ENCODE measurements at regions not wholly inside any gene's neighbourhood (a gene's known extent, or its start where the extent isn't known, plus 50 kb on each side); places are given as distances from the start of the nearest gene placed in this dataset.
A peak's percentile ranks its signal among the peaks of the same experiment; 100 is the strongest.
"Not testable (repeated sequence)": the region's sequence is repeated elsewhere in the genome, so short reads cannot be mapped to it uniquely, and the experiment has no call there.

- not testable (repeated sequence) for ATAC-seq (ENCODE audit: low FRiP score); DNase-seq (ENCODE audit: low spot score)
Observed at GRCh38 chr2:91742973-91743490, 3051.6 kb downstream of the RPIA start.

DNA sequence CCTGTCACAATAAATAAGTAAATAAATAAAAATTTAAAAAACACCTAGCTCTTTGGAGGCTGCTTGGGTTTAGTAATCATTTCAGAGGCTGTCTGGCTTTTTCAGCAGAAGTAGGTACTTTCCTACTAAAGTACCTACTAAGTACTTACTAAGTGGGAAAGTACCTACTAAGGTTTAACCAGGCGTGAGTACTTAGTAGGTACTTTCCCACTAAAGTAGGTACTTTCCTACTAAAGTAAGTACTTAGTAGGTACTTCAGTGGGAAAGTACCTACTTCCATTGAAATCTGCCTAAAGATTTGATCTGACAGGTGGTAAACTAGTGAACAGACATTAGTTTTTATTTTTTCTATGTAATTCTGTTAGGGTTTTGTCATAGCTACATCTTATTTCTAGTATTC, 3052.4 kb downstream of the RPIA start:
- DNase-seq (ENCODE audit: low spot score); ATAC-seq (ENCODE audit: low FRiP score): not testable (repeated sequence)

GRCh38 chr2:91744700-91745141, 3053.2 kb downstream of the RPIA start:
- not testable (repeated sequence) for ATAC-seq (ENCODE audit: low FRiP score); DNase-seq (ENCODE audit: low spot score)

DNA sequence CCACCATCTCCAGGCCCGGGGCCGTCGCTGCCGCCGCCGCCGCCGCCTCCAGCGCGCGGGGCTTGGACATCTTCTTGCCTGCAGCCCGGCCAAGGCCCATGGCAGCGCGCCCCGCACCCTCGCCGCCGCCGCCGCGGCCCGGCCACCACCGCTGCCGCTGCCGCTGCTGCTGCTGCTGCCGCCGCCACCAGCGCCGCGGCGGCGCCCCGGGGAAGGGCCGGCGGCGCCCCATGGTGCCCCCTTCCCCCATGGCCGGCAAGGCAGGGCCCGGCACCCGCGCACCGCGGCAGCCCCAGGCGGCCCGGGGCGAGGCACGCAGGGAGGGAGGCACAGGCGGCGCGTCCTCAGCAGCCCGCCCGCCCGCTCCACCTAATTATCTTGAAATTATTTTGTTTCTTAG, 3057.4 kb downstream of the RPIA start:
- TF ChIP-seq, protein P1, sequence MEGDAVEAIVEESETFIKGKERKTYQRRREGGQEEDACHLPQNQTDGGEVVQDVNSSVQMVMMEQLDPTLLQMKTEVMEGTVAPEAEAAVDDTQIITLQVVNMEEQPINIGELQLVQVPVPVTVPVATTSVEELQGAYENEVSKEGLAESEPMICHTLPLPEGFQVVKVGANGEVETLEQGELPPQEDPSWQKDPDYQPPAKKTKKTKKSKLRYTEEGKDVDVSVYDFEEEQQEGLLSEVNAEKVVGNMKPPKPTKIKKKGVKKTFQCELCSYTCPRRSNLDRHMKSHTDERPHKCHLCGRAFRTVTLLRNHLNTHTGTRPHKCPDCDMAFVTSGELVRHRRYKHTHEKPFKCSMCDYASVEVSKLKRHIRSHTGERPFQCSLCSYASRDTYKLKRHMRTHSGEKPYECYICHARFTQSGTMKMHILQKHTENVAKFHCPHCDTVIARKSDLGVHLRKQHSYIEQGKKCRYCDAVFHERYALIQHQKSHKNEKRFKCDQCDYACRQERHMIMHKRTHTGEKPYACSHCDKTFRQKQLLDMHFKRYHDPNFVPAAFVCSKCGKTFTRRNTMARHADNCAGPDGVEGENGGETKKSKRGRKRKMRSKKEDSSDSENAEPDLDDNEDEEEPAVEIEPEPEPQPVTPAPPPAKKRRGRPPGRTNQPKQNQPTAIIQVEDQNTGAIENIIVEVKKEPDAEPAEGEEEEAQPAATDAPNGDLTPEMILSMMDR (IDR thresholded peaks at IDR 0.05) = no peak
- DNase-seq (ENCODE audit: low spot score) (no peak), ATAC-seq (ENCODE audit: low FRiP score) (no peak)

DNA sequence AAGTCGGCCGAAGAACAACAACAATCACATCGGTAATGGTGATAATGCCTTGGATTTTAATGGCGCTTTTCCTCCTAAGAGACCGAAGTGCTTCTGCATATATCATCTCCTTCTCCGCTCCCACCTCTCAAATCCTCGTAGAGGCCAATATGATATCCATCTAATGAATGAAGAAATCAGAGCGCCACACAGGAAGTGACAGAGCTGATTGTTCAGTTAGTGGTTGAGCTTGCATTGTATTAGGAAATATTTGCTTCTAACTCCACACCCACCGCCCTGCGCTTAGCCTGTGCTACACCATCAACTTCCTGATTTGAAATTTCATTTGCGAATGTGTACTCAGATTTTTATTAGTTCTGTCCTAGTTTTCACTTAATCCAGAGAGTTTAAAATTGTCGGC, 3058.2 kb downstream of the RPIA start:
- ATAC-seq (ENCODE audit: low FRiP score); DNase-seq (ENCODE audit: low spot score): not testable (repeated sequence)

- not testable (repeated sequence) for DNase-seq (ENCODE audit: low spot score); ATAC-seq (ENCODE audit: low FRiP score)
Observed at GRCh38 chr2:91759361-91759941, 3068.0 kb downstream of the RPIA start.

- DNase-seq (ENCODE audit: low spot score) = not testable (repeated sequence)
Observed at GRCh38 chr2:91760672-91761071, 3069.2 kb downstream of the RPIA start.

DNA sequence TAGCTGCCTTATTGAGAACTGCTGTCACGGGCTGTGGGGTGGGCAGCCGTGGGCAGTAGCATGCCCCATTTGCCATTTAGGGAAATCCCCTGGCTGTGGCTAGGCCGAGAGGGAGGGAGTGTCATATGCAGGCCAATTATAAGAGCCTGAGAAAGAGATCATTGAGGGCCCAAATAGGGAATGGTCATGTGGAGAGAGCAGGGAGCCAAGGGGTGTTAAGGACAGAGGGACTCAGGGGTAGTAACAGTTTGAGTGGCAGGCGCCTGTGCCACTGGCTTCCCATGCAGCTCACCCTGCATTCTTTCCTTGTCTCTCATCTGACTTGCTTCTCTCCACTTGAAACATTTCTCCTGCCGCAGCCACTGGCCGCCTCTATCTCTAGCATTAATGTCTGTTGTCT, 3070.8 kb downstream of the RPIA start:
- not testable (repeated sequence) for ATAC-seq (ENCODE audit: low FRiP score); DNase-seq (ENCODE audit: low spot score)

More at GRCh38 chr2:91760672-91761071, 3069.2 kb downstream of the RPIA start:
- ATAC-seq (ENCODE audit: low FRiP score) = not testable (repeated sequence)

- not testable (repeated sequence) for DNase-seq (ENCODE audit: low spot score); ATAC-seq (ENCODE audit: low FRiP score)
Observed at GRCh38 chr2:91763710-91764109, 3072.2 kb downstream of the RPIA start.

DNA sequence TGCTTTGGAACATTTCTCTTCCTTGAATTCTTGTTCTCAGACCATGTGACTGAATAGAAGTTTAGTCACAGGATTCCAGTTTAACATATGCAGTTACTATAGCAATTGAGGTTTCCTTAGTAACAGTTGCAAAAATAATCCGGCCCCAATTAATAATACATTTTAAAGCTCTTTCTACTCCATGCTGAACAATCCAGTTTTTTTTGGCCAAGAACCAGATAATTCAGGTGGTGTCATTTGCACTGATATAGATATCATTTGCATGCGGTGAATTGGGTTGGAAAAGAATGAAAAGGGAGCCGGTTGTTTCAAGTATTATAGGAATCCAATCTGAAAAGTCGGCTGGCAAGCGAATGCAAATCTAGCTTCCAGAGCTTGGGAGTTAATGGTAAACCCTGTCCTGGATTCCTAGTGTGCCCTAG, 3073.1 kb downstream of the RPIA start:
- ATAC-seq (ENCODE audit: low FRiP score); DNase-seq (ENCODE audit: low spot score): not testable (repeated sequence)

DNA sequence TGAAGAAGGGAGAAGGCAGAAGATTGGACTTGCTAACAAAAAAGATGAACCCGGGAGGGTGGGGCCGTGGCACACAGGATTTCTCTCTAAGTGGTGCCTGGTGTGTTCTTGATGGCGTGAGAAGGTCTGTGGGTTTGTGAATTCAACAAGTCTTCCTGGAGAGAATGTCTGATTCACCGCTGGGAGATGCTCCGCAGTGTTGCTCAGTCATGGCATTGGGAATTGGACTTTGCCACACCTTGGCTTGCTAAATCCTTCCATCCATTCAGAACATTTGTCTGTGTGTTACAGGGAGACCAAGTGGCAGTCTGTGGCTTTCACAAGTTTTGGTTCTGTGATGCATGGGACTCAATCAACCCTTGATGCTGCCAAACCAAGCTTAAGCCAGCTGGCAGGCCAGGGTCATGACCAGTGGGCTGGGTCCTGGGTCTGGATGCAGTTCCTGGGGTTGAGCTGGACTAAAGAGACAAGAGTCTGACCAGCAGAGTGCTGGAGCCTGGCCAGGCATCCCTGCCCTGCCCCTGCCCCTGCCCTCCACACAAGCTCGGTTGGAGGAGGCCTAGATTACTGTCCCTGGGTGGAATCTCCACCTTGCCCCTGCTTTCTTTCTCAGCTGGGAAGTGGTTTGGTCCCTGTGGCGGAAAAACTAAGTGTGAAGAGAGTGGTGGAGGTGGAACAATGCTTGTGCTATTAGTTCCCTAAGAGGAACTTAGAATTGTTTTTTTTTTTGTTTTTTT, 3073.7 kb downstream of the RPIA start:
- not testable (repeated sequence) for DNase-seq (ENCODE audit: low spot score); ATAC-seq (ENCODE audit: low FRiP score)

DNA sequence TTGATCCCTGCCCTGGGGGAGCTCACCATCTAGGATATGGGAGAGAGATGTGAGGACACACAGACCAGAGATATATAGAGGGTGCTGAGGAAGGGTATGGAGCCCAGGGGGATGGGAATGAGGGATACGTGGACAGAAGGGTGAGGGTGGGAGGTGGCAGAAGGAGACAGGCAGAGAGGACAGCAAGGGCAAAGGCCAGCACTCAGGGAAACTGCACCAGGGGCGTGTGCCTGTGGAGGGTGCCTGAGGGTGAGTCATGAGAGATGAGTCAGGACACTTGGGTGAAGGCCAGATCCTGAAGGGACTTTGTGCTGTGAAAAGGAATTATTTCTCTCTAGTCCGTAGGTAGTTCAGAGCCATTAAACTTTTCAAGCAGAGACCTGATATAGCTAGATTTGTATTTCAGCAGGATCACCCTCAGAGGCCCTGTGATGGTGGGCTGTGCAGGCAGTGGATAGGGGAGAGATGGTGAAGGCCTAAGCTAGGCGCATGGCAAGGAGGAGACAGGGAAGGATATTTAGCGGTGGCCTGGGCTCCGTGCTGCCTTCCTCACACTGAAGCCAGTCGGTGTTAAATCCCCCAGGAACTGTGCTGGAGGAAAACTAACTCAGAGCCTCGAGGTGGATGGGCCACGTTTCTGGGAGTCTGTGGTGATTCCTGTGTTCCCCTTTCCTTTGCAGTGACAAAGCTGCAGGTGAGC, 3075.0 kb downstream of the RPIA start:
- DNase-seq (ENCODE audit: low spot score) (peak; percentile 31), ATAC-seq (ENCODE audit: low FRiP score) (peak; percentile 65)

DNA sequence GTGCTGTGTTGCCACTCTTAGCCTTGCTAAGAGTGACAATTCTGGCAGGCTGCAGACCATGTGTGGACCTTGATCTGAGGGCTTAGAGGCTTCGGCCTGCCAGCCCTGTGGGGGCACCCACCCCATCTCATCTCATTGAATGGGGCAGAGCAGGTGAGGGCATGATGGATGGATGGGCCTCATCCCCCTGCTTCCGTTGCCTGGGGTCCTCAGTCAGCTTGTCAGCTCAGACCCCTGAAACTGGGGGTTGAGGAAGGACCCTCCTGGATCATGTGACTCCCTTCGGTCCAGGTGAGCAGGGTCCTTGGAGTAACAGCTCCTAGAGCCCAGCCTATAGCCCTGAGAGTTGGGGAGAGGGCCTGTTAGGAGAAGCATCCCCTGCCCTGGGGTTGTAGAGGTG, 3076.8 kb downstream of the RPIA start:
- ATAC-seq (ENCODE audit: low FRiP score); DNase-seq (ENCODE audit: low spot score): not testable (repeated sequence)

GRCh38 chr2:91768997-91769396, 3077.5 kb downstream of the RPIA start:
- DNase-seq (ENCODE audit: low spot score); ATAC-seq (ENCODE audit: low FRiP score): not testable (repeated sequence)

DNA sequence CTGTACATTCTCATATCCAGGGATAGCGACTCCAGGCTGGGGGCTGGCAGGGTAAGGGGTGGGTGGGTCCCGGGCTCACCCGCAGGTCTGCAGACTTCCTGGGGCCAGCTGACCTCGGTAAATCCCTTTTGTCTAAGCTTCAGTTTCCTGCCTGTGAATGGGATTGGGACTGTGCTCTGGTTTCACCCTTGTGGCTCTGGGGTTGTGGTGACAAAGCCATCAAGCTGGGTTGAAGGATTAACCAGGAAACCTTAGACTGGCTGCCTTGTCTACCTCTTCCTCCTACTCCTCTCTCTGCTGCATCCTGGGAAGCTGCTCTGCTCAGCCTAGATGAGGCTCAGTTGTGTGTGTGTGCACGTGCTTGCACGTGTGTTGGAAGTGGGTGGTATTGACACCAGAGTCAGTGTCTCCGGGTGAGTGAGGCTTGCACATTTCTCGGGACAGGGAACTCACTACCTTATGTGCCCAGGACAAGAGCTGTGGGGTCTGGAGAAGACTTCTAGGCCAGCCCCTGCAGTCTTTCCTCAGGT, 3078.6 kb downstream of the RPIA start:
- not testable (repeated sequence) for ATAC-seq (ENCODE audit: low FRiP score)

GRCh38 chr2:91771604-91772003, 3080.1 kb downstream of the RPIA start:
- not testable (repeated sequence) for ATAC-seq (ENCODE audit: low FRiP score); DNase-seq (ENCODE audit: low spot score)

More for the DNA sequence above, 3078.6 kb downstream of the RPIA start:
- DNase-seq (ENCODE audit: low spot score) = not testable (repeated sequence)

DNA sequence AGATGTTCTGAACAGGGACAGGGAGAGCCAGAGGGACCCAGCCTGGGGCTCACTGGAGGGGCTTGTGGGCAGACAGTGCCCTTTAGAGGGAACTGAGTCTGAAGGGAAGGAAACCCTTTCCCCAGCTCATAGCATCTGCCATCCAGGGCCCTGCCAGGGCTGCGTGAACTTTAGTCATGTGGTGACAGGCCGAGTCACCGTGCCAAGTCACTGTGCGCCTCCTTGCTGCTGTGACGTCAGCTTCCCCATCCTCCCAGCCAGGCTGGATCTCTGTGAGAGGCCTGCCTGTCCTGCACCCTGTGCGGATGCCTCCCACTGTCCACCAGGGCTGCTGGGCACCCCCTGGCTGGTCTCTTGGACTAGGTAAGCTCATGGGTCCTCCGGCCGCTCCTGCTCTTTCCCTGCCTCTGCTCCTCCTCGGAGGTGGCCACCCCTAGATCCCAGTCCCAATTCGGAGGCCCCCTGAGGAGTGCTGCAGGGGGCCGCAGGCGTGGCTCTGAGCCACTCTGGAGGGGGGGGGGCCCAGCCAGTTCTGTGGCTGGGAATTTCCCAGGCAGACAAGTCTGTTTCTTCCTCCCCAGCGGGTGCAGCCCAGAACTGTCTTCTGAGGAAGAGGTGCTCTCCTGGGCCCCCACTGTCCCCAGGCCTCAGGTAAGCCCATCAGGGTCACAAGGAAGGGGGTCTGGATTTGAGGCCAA, 3080.9 kb downstream of the RPIA start:
- not testable (repeated sequence) for DNase-seq (ENCODE audit: low spot score); ATAC-seq (ENCODE audit: low FRiP score)

All from omental fat pad (tissue), 3 donors.